K562 (cell line): ENCODE measurements at regions not wholly inside any gene's neighbourhood (a gene's known extent, or its start where the extent isn't known, plus 50 kb on each side); places are given as distances from the start of the nearest gene placed in this dataset.

Experiments
- BACH1 ChIP-seq: fragments of 200-800 bp; sonication (Bioruptor generic); IDR thresholded peaks from 2 replicates; pipeline ENCODE4 v1.6.1; 2016; ENCODE audit warnings: missing genetic modification characterization, missing compliant biosample characterization
- EP400 ChIP-seq: fragments of 450-650 bp; IDR thresholded peaks from 2 replicates; pipeline ENCODE4 v1.6.1; 2017; ENCODE audit warnings: antibody characterized with exemption, mild to moderate bottlenecking, moderate library complexity
- FOXA3 ChIP-seq, 2 experiments: fragments of 450-650 bp in 1 of 2; sonication (generic) in 1 of 2; formaldehyde crosslinking; IDR thresholded peaks in 1 of 2; conservative IDR thresholded peaks in 1 of 2; 2 replicates each; pipeline versions ENCODE4 v1.4.0 to v1.8.0; 2020 to 2022; ENCODE audit warnings: mild to moderate bottlenecking in 2 of 2, missing genetic modification reagents in 1 of 2
- GABPB2 ChIP-seq: fragments of 250-450 bp; sonication (Bioruptor Pico); conservative IDR thresholded peaks from 2 replicates; pipeline ENCODE4 v1.5.1; 2021; ENCODE audit warnings: mild to moderate bottlenecking
- HCFC1 ChIP-seq: IDR thresholded peaks from 2 replicates; pipeline ENCODE4 v1.6.1; 2012; ENCODE audit warnings: low read depth, low read length, improper control_type of control experiment
- RBM17 ChIP-seq: fragments of 200-400 bp; formaldehyde crosslinking; IDR thresholded peaks from 2 replicates; pipeline ENCODE4 v1.6.1; 2017; ENCODE audit warnings: low read depth, mild to moderate bottlenecking, low read length, borderline replicate concordance
- SAFB ChIP-seq: fragments of 200-400 bp; formaldehyde crosslinking; IDR thresholded peaks from 2 replicates; pipeline ENCODE4 v1.6.1; 2017; ENCODE audit warnings: low read depth, low read length, borderline replicate concordance
- SP1 ChIP-seq: sonication (generic); formaldehyde crosslinking; IDR thresholded peaks from 2 replicates; pipeline ENCODE4 v1.8.1; 2022; ENCODE audit warnings: mild to moderate bottlenecking, missing genetic modification reagents
- TCF3 ChIP-seq: sonication (generic); formaldehyde crosslinking; IDR thresholded peaks from 2 replicates; pipeline ENCODE4 v1.4.0; 2020; ENCODE audit warnings: mild to moderate bottlenecking, missing genetic modification reagents
- ZFP30 ChIP-seq: fragments of 250-450 bp; sonication (Bioruptor Pico); IDR thresholded peaks from 2 replicates; pipeline ENCODE4 v1.8.0; 2022; ENCODE audit warnings: moderate library complexity, mild to moderate bottlenecking, inconsistent platforms, borderline replicate concordance
- ZNF551 ChIP-seq: fragments of 250-450 bp; sonication (Bioruptor Pico); IDR thresholded peaks from 2 replicates; pipeline ENCODE4 v1.5.0; 2021; ENCODE audit warnings: mild to moderate bottlenecking, moderate library complexity
- TF ChIP-seq, protein P1 (sequence below), 2 experiments: fragments of 150-350 bp in 1 of 2; IDR thresholded peaks; 2 replicates each; pipeline ENCODE4 v1.6.1; 2012 to 2016; ENCODE audit warnings: low read depth in 2 of 2, low read length in 2 of 2, mild to moderate bottlenecking in 1 of 2, moderate library complexity in 1 of 2
- TF ChIP-seq, protein P2 (sequence below): fragments of 450-650 bp; conservative IDR thresholded peaks from 2 replicates; pipeline ENCODE4 v1.6.1; 2016; ENCODE audit warnings: missing genetic modification characterization, low read depth, mild to moderate bottlenecking, control low read depth, missing compliant biosample characterization
- TF ChIP-seq, protein P3 (sequence below): IDR thresholded peaks from 2 replicates; pipeline ENCODE4 v1.6.1; 2011; ENCODE audit warnings: borderline replicate concordance, low read depth, mild to moderate bottlenecking, moderate library complexity, low read length; ENCODE audit not compliant: insufficient read depth, poor library complexity, severe bottlenecking
- TF ChIP-seq, protein P4 (sequence below): sonication (generic); formaldehyde crosslinking; IDR thresholded peaks from 2 replicates; pipeline ENCODE4 v1.5.0; 2020; ENCODE audit warnings: missing genetic modification reagents
- TF ChIP-seq, protein P5 (sequence below): fragments of 450-650 bp; formaldehyde crosslinking; IDR thresholded peaks from 2 replicates; pipeline ENCODE4 v1.4.0; 2020; ENCODE audit warnings: mild to moderate bottlenecking, moderate library complexity
- TF ChIP-seq, protein P6 (sequence below): fragments of 450-650 bp; IDR thresholded peaks from 2 replicates; pipeline ENCODE4 v1.6.1; 2016; ENCODE audit warnings: low read depth, mild to moderate bottlenecking, moderate library complexity

DNA sequence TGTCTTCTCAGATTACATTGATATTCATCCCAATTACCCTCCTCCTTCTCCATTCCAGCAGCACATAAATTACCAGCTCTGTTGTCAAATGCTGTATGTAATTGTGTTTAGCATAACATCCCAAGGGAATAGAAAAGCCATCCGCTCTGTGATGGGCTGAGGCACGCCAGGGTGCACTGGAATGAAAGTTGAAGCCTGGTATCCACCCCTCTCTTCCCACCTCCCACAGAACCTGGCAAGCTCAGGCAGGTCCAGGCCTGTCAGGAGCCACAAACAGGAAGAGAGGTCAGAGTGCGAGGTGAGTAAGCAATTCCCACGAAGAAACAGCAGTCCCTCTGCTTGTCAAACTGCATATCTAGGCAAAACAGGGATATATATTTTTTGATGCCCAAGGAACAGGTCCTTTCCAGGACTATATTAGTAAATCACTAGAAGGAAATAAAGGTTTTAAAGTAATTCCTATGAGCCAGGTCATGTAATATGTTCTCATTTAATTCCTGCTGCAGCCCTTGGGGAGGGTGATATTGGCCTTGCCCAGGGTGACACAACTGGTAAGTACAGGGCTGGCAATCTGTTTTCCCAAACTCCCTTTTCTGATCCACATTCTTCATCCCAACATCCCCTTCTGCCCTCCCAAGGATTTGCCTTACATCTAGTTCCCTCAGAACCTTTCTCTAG is 155.6 kb upstream of the GHITM start (continued):
- TF ChIP-seq, protein P1, sequence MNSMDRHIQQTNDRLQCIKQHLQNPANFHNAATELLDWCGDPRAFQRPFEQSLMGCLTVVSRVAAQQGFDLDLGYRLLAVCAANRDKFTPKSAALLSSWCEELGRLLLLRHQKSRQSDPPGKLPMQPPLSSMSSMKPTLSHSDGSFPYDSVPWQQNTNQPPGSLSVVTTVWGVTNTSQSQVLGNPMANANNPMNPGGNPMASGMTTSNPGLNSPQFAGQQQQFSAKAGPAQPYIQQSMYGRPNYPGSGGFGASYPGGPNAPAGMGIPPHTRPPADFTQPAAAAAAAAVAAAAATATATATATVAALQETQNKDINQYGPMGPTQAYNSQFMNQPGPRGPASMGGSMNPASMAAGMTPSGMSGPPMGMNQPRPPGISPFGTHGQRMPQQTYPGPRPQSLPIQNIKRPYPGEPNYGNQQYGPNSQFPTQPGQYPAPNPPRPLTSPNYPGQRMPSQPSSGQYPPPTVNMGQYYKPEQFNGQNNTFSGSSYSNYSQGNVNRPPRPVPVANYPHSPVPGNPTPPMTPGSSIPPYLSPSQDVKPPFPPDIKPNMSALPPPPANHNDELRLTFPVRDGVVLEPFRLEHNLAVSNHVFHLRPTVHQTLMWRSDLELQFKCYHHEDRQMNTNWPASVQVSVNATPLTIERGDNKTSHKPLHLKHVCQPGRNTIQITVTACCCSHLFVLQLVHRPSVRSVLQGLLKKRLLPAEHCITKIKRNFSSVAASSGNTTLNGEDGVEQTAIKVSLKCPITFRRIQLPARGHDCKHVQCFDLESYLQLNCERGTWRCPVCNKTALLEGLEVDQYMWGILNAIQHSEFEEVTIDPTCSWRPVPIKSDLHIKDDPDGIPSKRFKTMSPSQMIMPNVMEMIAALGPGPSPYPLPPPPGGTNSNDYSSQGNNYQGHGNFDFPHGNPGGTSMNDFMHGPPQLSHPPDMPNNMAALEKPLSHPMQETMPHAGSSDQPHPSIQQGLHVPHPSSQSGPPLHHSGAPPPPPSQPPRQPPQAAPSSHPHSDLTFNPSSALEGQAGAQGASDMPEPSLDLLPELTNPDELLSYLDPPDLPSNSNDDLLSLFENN (IDR thresholded peaks at IDR 0.05; ENCODE audit: low read depth in 2 of 2, low read length in 2 of 2) = no peak
- TF ChIP-seq, protein P2, sequence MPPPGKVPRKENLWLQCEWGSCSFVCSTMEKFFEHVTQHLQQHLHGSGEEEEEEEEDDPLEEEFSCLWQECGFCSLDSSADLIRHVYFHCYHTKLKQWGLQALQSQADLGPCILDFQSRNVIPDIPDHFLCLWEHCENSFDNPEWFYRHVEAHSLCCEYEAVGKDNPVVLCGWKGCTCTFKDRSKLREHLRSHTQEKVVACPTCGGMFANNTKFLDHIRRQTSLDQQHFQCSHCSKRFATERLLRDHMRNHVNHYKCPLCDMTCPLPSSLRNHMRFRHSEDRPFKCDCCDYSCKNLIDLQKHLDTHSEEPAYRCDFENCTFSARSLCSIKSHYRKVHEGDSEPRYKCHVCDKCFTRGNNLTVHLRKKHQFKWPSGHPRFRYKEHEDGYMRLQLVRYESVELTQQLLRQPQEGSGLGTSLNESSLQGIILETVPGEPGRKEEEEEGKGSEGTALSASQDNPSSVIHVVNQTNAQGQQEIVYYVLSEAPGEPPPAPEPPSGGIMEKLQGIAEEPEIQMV (tag) = no peak
- TF ChIP-seq, protein P3, sequence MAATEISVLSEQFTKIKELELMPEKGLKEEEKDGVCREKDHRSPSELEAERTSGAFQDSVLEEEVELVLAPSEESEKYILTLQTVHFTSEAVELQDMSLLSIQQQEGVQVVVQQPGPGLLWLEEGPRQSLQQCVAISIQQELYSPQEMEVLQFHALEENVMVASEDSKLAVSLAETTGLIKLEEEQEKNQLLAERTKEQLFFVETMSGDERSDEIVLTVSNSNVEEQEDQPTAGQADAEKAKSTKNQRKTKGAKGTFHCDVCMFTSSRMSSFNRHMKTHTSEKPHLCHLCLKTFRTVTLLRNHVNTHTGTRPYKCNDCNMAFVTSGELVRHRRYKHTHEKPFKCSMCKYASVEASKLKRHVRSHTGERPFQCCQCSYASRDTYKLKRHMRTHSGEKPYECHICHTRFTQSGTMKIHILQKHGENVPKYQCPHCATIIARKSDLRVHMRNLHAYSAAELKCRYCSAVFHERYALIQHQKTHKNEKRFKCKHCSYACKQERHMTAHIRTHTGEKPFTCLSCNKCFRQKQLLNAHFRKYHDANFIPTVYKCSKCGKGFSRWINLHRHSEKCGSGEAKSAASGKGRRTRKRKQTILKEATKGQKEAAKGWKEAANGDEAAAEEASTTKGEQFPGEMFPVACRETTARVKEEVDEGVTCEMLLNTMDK = no peak
- TF ChIP-seq EP400 (no peak), FOXA3 (CRISPR knock-in tag; conservative IDR thresholded peaks at IDR 0.05 in 1 of 2, IDR thresholded peaks at IDR 0.05 in 1 of 2) (no peak), GABPB2 (CRISPR knock-in tag) (no peak), RBM17 (no peak), SP1 (CRISPR knock-in tag) (no peak), ZFP30 (CRISPR knock-in tag) (no peak), TCF3 (CRISPR knock-in tag) (no peak), BACH1 (tag) (peak; percentile 59; the same call in 1 of the 2 replicates), ZNF551 (CRISPR knock-in tag) (no peak), SAFB (no peak), HCFC1 (no peak)
- TF ChIP-seq, protein P4, sequence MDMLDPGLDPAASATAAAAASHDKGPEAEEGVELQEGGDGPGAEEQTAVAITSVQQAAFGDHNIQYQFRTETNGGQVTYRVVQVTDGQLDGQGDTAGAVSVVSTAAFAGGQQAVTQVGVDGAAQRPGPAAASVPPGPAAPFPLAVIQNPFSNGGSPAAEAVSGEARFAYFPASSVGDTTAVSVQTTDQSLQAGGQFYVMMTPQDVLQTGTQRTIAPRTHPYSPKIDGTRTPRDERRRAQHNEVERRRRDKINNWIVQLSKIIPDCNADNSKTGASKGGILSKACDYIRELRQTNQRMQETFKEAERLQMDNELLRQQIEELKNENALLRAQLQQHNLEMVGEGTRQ (CRISPR knock-in tag) = no peak
- TF ChIP-seq, protein P5, sequence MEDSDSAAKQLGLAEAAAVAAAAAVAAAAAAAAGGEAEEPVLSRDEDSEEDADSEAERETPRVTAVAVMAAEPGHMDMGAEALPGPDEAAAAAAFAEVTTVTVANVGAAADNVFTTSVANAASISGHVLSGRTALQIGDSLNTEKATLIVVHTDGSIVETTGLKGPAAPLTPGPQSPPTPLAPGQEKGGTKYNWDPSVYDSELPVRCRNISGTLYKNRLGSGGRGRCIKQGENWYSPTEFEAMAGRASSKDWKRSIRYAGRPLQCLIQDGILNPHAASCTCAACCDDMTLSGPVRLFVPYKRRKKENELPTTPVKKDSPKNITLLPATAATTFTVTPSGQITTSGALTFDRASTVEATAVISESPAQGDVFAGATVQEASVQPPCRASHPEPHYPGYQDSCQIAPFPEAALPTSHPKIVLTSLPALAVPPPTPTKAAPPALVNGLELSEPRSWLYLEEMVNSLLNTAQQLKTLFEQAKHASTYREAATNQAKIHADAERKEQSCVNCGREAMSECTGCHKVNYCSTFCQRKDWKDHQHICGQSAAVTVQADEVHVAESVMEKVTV (CRISPR knock-in tag) = no peak
- TF ChIP-seq, protein P6, sequence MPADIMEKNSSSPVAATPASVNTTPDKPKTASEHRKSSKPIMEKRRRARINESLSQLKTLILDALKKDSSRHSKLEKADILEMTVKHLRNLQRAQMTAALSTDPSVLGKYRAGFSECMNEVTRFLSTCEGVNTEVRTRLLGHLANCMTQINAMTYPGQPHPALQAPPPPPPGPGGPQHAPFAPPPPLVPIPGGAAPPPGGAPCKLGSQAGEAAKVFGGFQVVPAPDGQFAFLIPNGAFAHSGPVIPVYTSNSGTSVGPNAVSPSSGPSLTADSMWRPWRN = no peak
